ENCODE measurements at regions not wholly inside any gene's neighbourhood (a gene's known extent, or its start where the extent isn't known, plus 50 kb on each side); places are given as distances from the start of the nearest gene placed in this dataset.

- TF ChIP-seq POLR2AphosphoS5 (IDR thresholded peaks at IDR 0.05; ENCODE audit: low read depth, low read length) (no peak), REST (IDR thresholded peaks at IDR 0.05; ENCODE audit: insufficient read depth in 1 of 2, low read depth in 2 of 2, low read length in 2 of 2) (no peak)
These were observed 337.7 kb upstream of the GATB start for GRCh38 chr4:152098365-152099060.

Measured in PFSK-1 (cell line).